ENCODE measurements at regions not wholly inside any gene's neighbourhood (a gene's known extent, or its start where the extent isn't known, plus 50 kb on each side); places are given as distances from the start of the nearest gene placed in this dataset.

- no peaks in the 10 kb centered on the region for H3K36me3 ChIP-seq
- TF ChIP-seq CTCF (IDR thresholded peaks at IDR 0.05; ENCODE audit: borderline replicate concordance): no peak
- H3K27ac ChIP-seq (replicated peaks): no peak overlapping the region
- peaks cover 18% of the 10 kb centered on the region for H3K27me3 ChIP-seq (ENCODE audit: low read depth)
- no peak for DNase-seq
- no peak overlapping the region for H3K4me3 ChIP-seq
- intact Hi-C loops (cut with micrococcal nuclease): no loop called here
- H3K9me3 ChIP-seq (replicated peaks): no peaks in the 10 kb centered on the region
- no peaks in the 10 kb centered on the region for H3K4me1 ChIP-seq
Observed at GRCh38 chr18:73940721-73941120, 206.9 kb downstream of the FBXO15 start.

- no peaks in the 10 kb centered on the region for H3K4me1 ChIP-seq
- intact Hi-C loops (cut with micrococcal nuclease): no loop called here
- peaks cover 18% of the 10 kb centered on the region for H3K27me3 ChIP-seq (ENCODE audit: low read depth)
- TF ChIP-seq CTCF (IDR thresholded peaks at IDR 0.05; ENCODE audit: borderline replicate concordance): no peak
- no peak overlapping the region for H3K4me3 ChIP-seq
- no peak overlapping the region for H3K27ac ChIP-seq (replicated peaks)
- no peak for DNase-seq
- no peaks in the 10 kb centered on the region for H3K36me3 ChIP-seq
- H3K9me3 ChIP-seq (replicated peaks): no peaks in the 10 kb centered on the region
Observed at GRCh38 chr18:73939391-73939790, 208.2 kb downstream of the FBXO15 start.

- no peaks in the 10 kb centered on the region for H3K27me3 ChIP-seq (ENCODE audit: low read depth)
- no peaks in the 10 kb centered on the region for H3K9me3 ChIP-seq (replicated peaks)
- no peaks in the 10 kb centered on the region for H3K36me3 ChIP-seq
- no peak overlapping the region for H3K4me3 ChIP-seq
- H3K27ac ChIP-seq (replicated peaks): no peak overlapping the region
- TF ChIP-seq CTCF (IDR thresholded peaks at IDR 0.05; ENCODE audit: borderline replicate concordance): no peak
- no peaks in the 10 kb centered on the region for H3K4me1 ChIP-seq
- no peak for DNase-seq
- intact Hi-C loops (cut with micrococcal nuclease): no loop called here
Observed at GRCh38 chr18:73933685-73934084, 213.9 kb downstream of the FBXO15 start.

GRCh38 chr18:73932976-73933375 is 214.7 kb downstream of the FBXO15 start:
- Histone ChIP-seq H3K4me3 (no peak overlapping the region), H3K27me3 (ENCODE audit: low read depth) (no peaks in the 10 kb centered on the region), H3K36me3 (no peaks in the 10 kb centered on the region), H3K27ac (replicated peaks) (no peak overlapping the region), H3K4me1 (no peaks in the 10 kb centered on the region), H3K9me3 (replicated peaks) (no peaks in the 10 kb centered on the region)
- TF ChIP-seq CTCF (IDR thresholded peaks at IDR 0.05; ENCODE audit: borderline replicate concordance): no peak
- DNase-seq: no peak
- intact Hi-C loops (cut with micrococcal nuclease): no loop called here

- no peak overlapping the region for H3K27ac ChIP-seq (replicated peaks)
- H3K4me3 ChIP-seq: no peak overlapping the region
- no peak for DNase-seq
- no peaks in the 10 kb centered on the region for H3K9me3 ChIP-seq (replicated peaks)
- intact Hi-C loops (cut with micrococcal nuclease): no loop called here
- no peak for TF ChIP-seq CTCF (IDR thresholded peaks at IDR 0.05; ENCODE audit: borderline replicate concordance)
- H3K36me3 ChIP-seq: no peaks in the 10 kb centered on the region
- peaks cover 5% of the 10 kb centered on the region for H3K27me3 ChIP-seq (ENCODE audit: low read depth)
- no peaks in the 10 kb centered on the region for H3K4me1 ChIP-seq
Observed at GRCh38 chr18:73927496-73927895, 220.1 kb downstream of the FBXO15 start.

GRCh38 chr18:73924836-73925235 is 222.8 kb downstream of the FBXO15 start:
- no peak overlapping the region for H3K4me3 ChIP-seq
- DNase-seq: no peak
- peaks cover 15% of the 10 kb centered on the region for H3K27me3 ChIP-seq (ENCODE audit: low read depth)
- no peaks in the 10 kb centered on the region for H3K9me3 ChIP-seq (replicated peaks)
- no peak overlapping the region for H3K27ac ChIP-seq (replicated peaks)
- H3K36me3 ChIP-seq: no peaks in the 10 kb centered on the region
- H3K4me1 ChIP-seq: no peaks in the 10 kb centered on the region
- intact Hi-C loops (cut with micrococcal nuclease): no loop called here
- no peak for TF ChIP-seq CTCF (IDR thresholded peaks at IDR 0.05; ENCODE audit: borderline replicate concordance)

All from left ventricle myocardium inferior (tissue), 1 donor.